ENCODE measurements at regions not wholly inside any gene's neighbourhood (a gene's known extent, or its start where the extent isn't known, plus 50 kb on each side); places are given as distances from the start of the nearest gene placed in this dataset.

- H3K4me2 ChIP-seq (ENCODE audit: low read depth, low read length), result no peak overlapping the region
- intact Hi-C loops (cut with micrococcal nuclease) (no loop called here), dilution Hi-C loops (cut with HindIII; ENCODE audit: low sequenced_read_pairs, unreplicated experiment) (no loop called here), in situ Hi-C loops (cut with MboI; ENCODE audit: low sequenced_read_pairs) (no loop called here)
- no peaks in the 10 kb centered on the region; the same call in 1 of the 2 replicates for H3K9me3 ChIP-seq (ENCODE audit: control insufficient read depth, insufficient read depth, low read length)
- H3K27ac ChIP-seq (ENCODE audit: insufficient read depth, low read length), result no peak overlapping the region
- no peak overlapping the region for H3K4me3 ChIP-seq (ENCODE audit: insufficient read depth, low read depth, low read length)
- H3K36me3 ChIP-seq (ENCODE audit: control insufficient read depth, insufficient read depth, low read length), result no peaks in the 10 kb centered on the region
- no peak overlapping the region for H4K8ac ChIP-seq (ENCODE audit: low read depth in 2 of 2, low read length in 2 of 2)
- H3K27me3 ChIP-seq (ENCODE audit: control insufficient read depth, insufficient read depth, low read length), result peaks cover 47% of the 10 kb centered on the region
- H2BK120ac ChIP-seq (ENCODE audit: low read depth, low read length), result no peak overlapping the region
- no peak overlapping the region for H2BK5ac ChIP-seq (ENCODE audit: low read depth, low read length, poor library complexity, severe bottlenecking)
- TF ChIP-seq NFE2L2 (IDR thresholded peaks at IDR 0.05; ENCODE audit: low read depth, low read length) (no peak), ELK1 (IDR thresholded peaks at IDR 0.05; ENCODE audit: borderline replicate concordance, low read depth, low read length) (no peak), RFX5 (IDR thresholded peaks at IDR 0.05; ENCODE audit: low read depth, low read length) (no peak), RAD21 (IDR thresholded peaks at IDR 0.05; ENCODE audit: low read length) (no peak), CHD1 (IDR thresholded peaks at IDR 0.05; ENCODE audit: low read depth, low read length) (no peak), USF2 (IDR thresholded peaks at IDR 0.05; ENCODE audit: low read depth, low read length) (no peak), FOS (IDR thresholded peaks at IDR 0.05; ENCODE audit: low read depth, low read length) (no peak), SMC3 (IDR thresholded peaks at IDR 0.05; ENCODE audit: low read depth, low read length) (no peak), CEBPB (IDR thresholded peaks at IDR 0.05; ENCODE audit: low read depth, low read length) (no peak), MAZ (IDR thresholded peaks at IDR 0.05; ENCODE audit: borderline replicate concordance, low read depth, low read length) (no peak), CTCF (conservative IDR thresholded peaks at IDR 0.05; ENCODE audit: low read depth, low read length) (no peak), BHLHE40 (IDR thresholded peaks at IDR 0.05; ENCODE audit: low read depth, low read length) (no peak), RCOR1 (IDR thresholded peaks at IDR 0.05; ENCODE audit: insufficient replicate concordance, low read length) (no peak), MAFK (IDR thresholded peaks at IDR 0.05; ENCODE audit: low read depth, low read length) (no peak)
- ChIA-PET CTCF (interaction anchor here (0.6 to 1.1 kb wide), 2 partner anchors 13 to 1173 kb away, joined by 4 read pairs; no protein-coding TSS in a partner anchor), POLR2A (ENCODE audit: unreplicated experiment) (no interaction called here)
- no peak for DNase-seq
- no peak for ATAC-seq (ENCODE audit: low read depth)
- H2AK9ac ChIP-seq (replicated peaks; ENCODE audit: low read depth, low read length, poor library complexity), result no peak overlapping the region
- H2AFZ ChIP-seq (replicated peaks; ENCODE audit: low read length, poor library complexity), result no peak overlapping the region
- no peak overlapping the region for H2AK5ac ChIP-seq (ENCODE audit: low read depth, low read length)
- no peaks in the 10 kb centered on the region for H3K9me1 ChIP-seq (ENCODE audit: insufficient read depth, low read length)
- H3K18ac ChIP-seq (ENCODE audit: low read depth, low read length), result no peak overlapping the region
- no CpG with 5 or more reads among the region's 4 CpGs for WGBS, 2 experiments (ENCODE audit: extremely low coverage in 2 of 2, insufficient read length in 1 of 2)
- no peaks in the 10 kb centered on the region for H3K79me1 ChIP-seq (ENCODE audit: low read depth in 1 of 2, low read length in 2 of 2)
- no peak overlapping the region for H4K91ac ChIP-seq (ENCODE audit: insufficient read depth, low read depth, low read length)
- H3K9ac ChIP-seq (ENCODE audit: low read depth, low read length), result no peak overlapping the region
- no peak overlapping the region for H3K14ac ChIP-seq (replicated peaks; ENCODE audit: low read depth, low read length)
- no TSS peak for BruUV-seq (replicated peaks)
- H3K4me1 ChIP-seq (ENCODE audit: control insufficient read depth, insufficient read depth, low read length), result peaks cover 3% of the 10 kb centered on the region; the same call in 1 of the 2 replicates
- no peak overlapping the region for H4K5ac ChIP-seq (ENCODE audit: low read depth, low read length)
- H4K20me1 ChIP-seq (ENCODE audit: insufficient read depth, low read length), result no peaks in the 10 kb centered on the region
- H2BK20ac ChIP-seq (ENCODE audit: low read depth, low read length), result no peak overlapping the region
- H3K4ac ChIP-seq (ENCODE audit: low read depth, low read length), result no peak overlapping the region
- H2BK15ac ChIP-seq (ENCODE audit: low read depth, low read length), result no peak overlapping the region
- H3K23ac ChIP-seq (ENCODE audit: low read depth, low read length), result no peak overlapping the region
- H3K56ac ChIP-seq (ENCODE audit: extremely low read depth, insufficient read depth, low read length), result no peak overlapping the region
Observed at GRCh38 chr9:97763874-97764273, 66.7 kb upstream of the XPA start.
